Bronchial epithelial cell (primary cell): ENCODE measurements at regions not wholly inside any gene's neighbourhood (a gene's known extent, or its start where the extent isn't known, plus 50 kb on each side); places are given as distances from the start of the nearest gene placed in this dataset.

Experiments used
- DNase-seq: peaks from one replicate; pipeline ENCODE4 v3.0.0-alpha.2; 2010; ENCODE audit warnings: low read depth
- FAIRE-seq: peaks from 2 replicates; lab custom pipeline; 2011; peaks lifted over from hg19 to GRCh38; lab: Jason Lieb, UNC
- H3K27me3 ChIP-seq: 2 replicates; pipeline ENCODE4 v1.5.1; 2011; ENCODE audit warnings: low read length; ENCODE audit not compliant: control insufficient read depth, insufficient read depth
- H3K36me3 ChIP-seq: 2 replicates; pipeline ENCODE4 v1.5.1; 2011; ENCODE audit warnings: low read length; ENCODE audit not compliant: control insufficient read depth, insufficient read depth
- H3K4me3 ChIP-seq: 2 replicates; pipeline ENCODE4 v1.5.1; 2011; ENCODE audit warnings: mild to moderate bottlenecking, low read depth, low read length, control low read depth
- CTCF ChIP-seq: IDR thresholded peaks from 2 replicates; pipeline ENCODE4 v1.5.1; 2011; ENCODE audit warnings: mild to moderate bottlenecking, moderate library complexity, low read length, control low read depth, inconsistent platforms; ENCODE audit not compliant: insufficient read depth, severe bottlenecking

GRCh38 chr3:76969996-76970615, 69.8 kb upstream of the ROBO2 start:
- H3K36me3 ChIP-seq: no peaks in the 10 kb centered on the region
- H3K4me3 ChIP-seq: no peak overlapping the region
- TF ChIP-seq CTCF: no peak
- H3K27me3 ChIP-seq: no peaks in the 10 kb centered on the region
- DNase-seq (no peak), FAIRE-seq (no peak)

- FAIRE-seq (no peak), DNase-seq (no peak)
- no peaks in the 10 kb centered on the region for H3K27me3 ChIP-seq
- TF ChIP-seq CTCF: no peak
- no peaks in the 10 kb centered on the region for H3K36me3 ChIP-seq
- H3K4me3 ChIP-seq: no peak overlapping the region
Measured at GRCh38 chr3:76972624-76973296, 67.1 kb upstream of the ROBO2 start.

GRCh38 chr3:76976996-76977395, 62.9 kb upstream of the ROBO2 start:
- FAIRE-seq (no peak), DNase-seq (no peak)
- no peak overlapping the region for H3K4me3 ChIP-seq
- no peak for TF ChIP-seq CTCF
- no peaks in the 10 kb centered on the region for H3K27me3 ChIP-seq
- H3K36me3 ChIP-seq: no peaks in the 10 kb centered on the region

GRCh38 chr3:76985645-76986044, 54.3 kb upstream of the ROBO2 start:
- TF ChIP-seq CTCF: no peak

GRCh38 chr3:76986876-76987474, 52.9 kb upstream of the ROBO2 start:
- H3K27me3 ChIP-seq: no peaks in the 10 kb centered on the region
- DNase-seq (no peak), FAIRE-seq (no peak)
- TF ChIP-seq CTCF: no peak
- H3K4me3 ChIP-seq: no peak overlapping the region
- H3K36me3 ChIP-seq: no peaks in the 10 kb centered on the region

More at GRCh38 chr3:76985645-76986044, 54.3 kb upstream of the ROBO2 start:
- DNase-seq (no peak), FAIRE-seq (no peak)
- H3K36me3 ChIP-seq: no peaks in the 10 kb centered on the region
- no peaks in the 10 kb centered on the region for H3K27me3 ChIP-seq
- no peak overlapping the region for H3K4me3 ChIP-seq
